Spleen (tissue), 7 donors: ENCODE measurements at regions not wholly inside any gene's neighbourhood (a gene's known extent, or its start where the extent isn't known, plus 50 kb on each side); places are given as distances from the start of the nearest gene placed in this dataset.

ENCODE experiments used
- POLR2A ChIP-seq, 3 donors: fragments of 450-650 bp; IDR thresholded peaks; one replicate each; pipeline ENCODE4 v1.5.1; 2017; ENCODE audit warnings: antibody characterized with exemption in 3 of 3, mild to moderate bottlenecking in 1 of 3
- TF ChIP-seq, protein P1 (sequence below), 11 experiments: fragments of 200-600 bp in 7 of 11; fragments of 450-650 bp in 4 of 11; sonication (generic) in 4 of 11; IDR thresholded peaks in 8 of 11; conservative IDR thresholded peaks in 3 of 11; 1 replicate in 7 of 11; 2 replicates in 4 of 11; pipeline versions ENCODE4 v1.4.0 to v1.8.0; 2016 to 2021; ENCODE audit warnings: antibody characterized with exemption in 11 of 11, inconsistent platforms in 4 of 11, mild to moderate bottlenecking in 1 of 11
- donor health status: DM: no; HTN: no; CAD: no; lungs with moderate emphysema.
- donor health status: DM: no; HTN: no; CAD: no.
- donor health status: DM: no; HTN: no; CAD: no.

GRCh38 chr20:60579941-60580515, 621.8 kb downstream of the CDH26 start:
- TF ChIP-seq, protein P1, sequence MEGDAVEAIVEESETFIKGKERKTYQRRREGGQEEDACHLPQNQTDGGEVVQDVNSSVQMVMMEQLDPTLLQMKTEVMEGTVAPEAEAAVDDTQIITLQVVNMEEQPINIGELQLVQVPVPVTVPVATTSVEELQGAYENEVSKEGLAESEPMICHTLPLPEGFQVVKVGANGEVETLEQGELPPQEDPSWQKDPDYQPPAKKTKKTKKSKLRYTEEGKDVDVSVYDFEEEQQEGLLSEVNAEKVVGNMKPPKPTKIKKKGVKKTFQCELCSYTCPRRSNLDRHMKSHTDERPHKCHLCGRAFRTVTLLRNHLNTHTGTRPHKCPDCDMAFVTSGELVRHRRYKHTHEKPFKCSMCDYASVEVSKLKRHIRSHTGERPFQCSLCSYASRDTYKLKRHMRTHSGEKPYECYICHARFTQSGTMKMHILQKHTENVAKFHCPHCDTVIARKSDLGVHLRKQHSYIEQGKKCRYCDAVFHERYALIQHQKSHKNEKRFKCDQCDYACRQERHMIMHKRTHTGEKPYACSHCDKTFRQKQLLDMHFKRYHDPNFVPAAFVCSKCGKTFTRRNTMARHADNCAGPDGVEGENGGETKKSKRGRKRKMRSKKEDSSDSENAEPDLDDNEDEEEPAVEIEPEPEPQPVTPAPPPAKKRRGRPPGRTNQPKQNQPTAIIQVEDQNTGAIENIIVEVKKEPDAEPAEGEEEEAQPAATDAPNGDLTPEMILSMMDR (IDR thresholded peaks at IDR 0.05 in 8 of 11, conservative IDR thresholded peaks at IDR 0.05 in 3 of 11), result no peak
- no peak for TF ChIP-seq POLR2A (IDR thresholded peaks at IDR 0.05)
